SW 1271 (cell line): ENCODE measurements at regions not wholly inside any gene's neighbourhood (a gene's known extent, or its start where the extent isn't known, plus 50 kb on each side); places are given as distances from the start of the nearest gene placed in this dataset.

Source experiments
- DNase-seq, 2 experiments: peaks; one replicate each; lab custom pipeline; 2025; lab: John Stamatoyannopoulos, UW

- DNase-seq, result no peak
Observed at GRCh38 chr6:10048370-10049297, 366.2 kb downstream of the TFAP2A start.

- no peak for DNase-seq
Observed at GRCh38 chr6:10042280-10042679, 372.6 kb downstream of the TFAP2A start.

GRCh38 chr6:10033223-10033829 is 381.5 kb downstream of the TFAP2A start:
- DNase-seq, result no peak

- DNase-seq, result no peak
Observed at GRCh38 chr6:10031617-10032016, 383.3 kb downstream of the TFAP2A start.

GRCh38 chr6:10030942-10031537 is 383.8 kb downstream of the TFAP2A start:
- DNase-seq, result peak in 1 of 2 experiments; percentile 42

- DNase-seq, result no peak
Observed at GRCh38 chr6:10028222-10028621, 386.7 kb downstream of the TFAP2A start.

- DNase-seq, result no peak
Observed at GRCh38 chr6:10019851-10020250, 395.0 kb downstream of the TFAP2A start.

GRCh38 chr6:10014557-10014956 is 400.3 kb downstream of the TFAP2A start:
- DNase-seq, result no peak

- DNase-seq, result no peak
Observed at GRCh38 chr6:10000551-10000950, 414.3 kb downstream of the TFAP2A start.

GRCh38 chr6:9999796-10000195 is 415.1 kb downstream of the TFAP2A start:
- DNase-seq, result no peak

- DNase-seq, result no peak
Observed at GRCh38 chr6:9986273-9986672, 428.6 kb downstream of the TFAP2A start.

GRCh38 chr6:9985481-9985880 is 429.4 kb downstream of the TFAP2A start:
- DNase-seq, result no peak

- no peak for DNase-seq
Observed at GRCh38 chr6:9984607-9985006, 430.3 kb downstream of the TFAP2A start.

GRCh38 chr6:9983168-9983567 is 431.7 kb downstream of the TFAP2A start:
- no peak for DNase-seq

GRCh38 chr6:9982215-9982614 is 432.7 kb downstream of the TFAP2A start:
- DNase-seq, result no peak

- no peak for DNase-seq
Observed at GRCh38 chr6:9979996-9980395, 434.9 kb downstream of the TFAP2A start.

- no peak for DNase-seq
Observed at GRCh38 chr6:9978480-9978879, 436.4 kb downstream of the TFAP2A start.

- DNase-seq, result no peak
Observed at GRCh38 chr6:9977411-9977810, 437.5 kb downstream of the TFAP2A start.

- no peak for DNase-seq
Observed at GRCh38 chr6:9961646-9962045, 453.2 kb downstream of the TFAP2A start.

- no peak for DNase-seq
Observed at GRCh38 chr6:9957215-9957759, 457.6 kb downstream of the TFAP2A start.

- no peak for DNase-seq
Observed at GRCh38 chr6:9948678-9949077, 466.2 kb downstream of the TFAP2A start.

GRCh38 chr6:9943986-9944385 is 470.9 kb downstream of the TFAP2A start:
- no peak for DNase-seq

GRCh38 chr6:9943026-9943425 is 471.8 kb downstream of the TFAP2A start:
- no peak for DNase-seq
